ENCODE measurements at regions not wholly inside any gene's neighbourhood (a gene's known extent, or its start where the extent isn't known, plus 50 kb on each side); places are given as distances from the start of the nearest gene placed in this dataset.

DNA sequence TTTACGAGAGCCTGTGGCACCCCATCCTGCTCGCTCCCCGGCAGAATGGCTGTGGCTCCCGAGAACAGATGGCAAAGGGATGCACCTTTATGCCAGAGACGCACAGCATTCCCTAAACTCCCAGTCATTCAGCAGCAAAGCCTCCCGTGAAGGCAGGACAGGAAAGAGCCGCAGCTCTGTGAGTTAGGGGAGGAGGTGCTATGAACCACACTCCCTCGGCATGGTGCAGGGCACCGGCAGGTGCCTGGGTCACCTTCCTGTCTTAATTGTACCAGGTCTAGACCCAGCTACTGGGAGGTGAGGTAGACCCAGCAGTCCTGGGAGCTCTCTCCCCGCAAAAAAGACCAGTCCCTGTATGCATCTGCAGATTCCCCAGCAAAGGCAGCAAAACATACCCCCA, 149.8 kb downstream of the TWIST2 start:
- DNase-seq (ENCODE audit: low spot score), result no peak
- Histone ChIP-seq H3K27me3 (replicated peaks; ENCODE audit: insufficient read depth, low read depth, low read length, poor library complexity) (peaks cover 12% of the 10 kb centered on the region), H3K9me3 (ENCODE audit: low read depth, low read length, poor library complexity, severe bottlenecking) (no peaks in the 10 kb centered on the region), H3K4me1 (ENCODE audit: insufficient read depth, low read length, poor library complexity, severe bottlenecking) (no peaks in the 10 kb centered on the region), H3K36me3 (ENCODE audit: insufficient read depth, low read length, poor library complexity, severe bottlenecking) (no peaks in the 10 kb centered on the region), H3K27ac (ENCODE audit: low read depth, low read length, poor library complexity, severe bottlenecking) (no peak overlapping the region), H3K4me3 (ENCODE audit: low read depth, low read length, poor library complexity, severe bottlenecking) (no peak overlapping the region)
- ChIA-PET POLR2A (ENCODE audit: low non-redundant PET) (no interaction called here), CTCF (no interaction called here)
- BruUV-seq (replicated peaks), result no TSS peak
- intact Hi-C loops (cut with micrococcal nuclease; ENCODE audit: unreplicated experiment), result no loop called here
- TF ChIP-seq EZH2 (IDR thresholded peaks at IDR 0.05; ENCODE audit: borderline replicate concordance, low read depth, low read length, poor library complexity, severe bottlenecking), result no peak
- no peak for TF ChIP-seq CTCF (conservative IDR thresholded peaks at IDR 0.05; ENCODE audit: low read depth, low read length)

Data from A673 (cell line).